WTC11 (cell line): ENCODE measurements at regions not wholly inside any gene's neighbourhood (a gene's known extent, or its start where the extent isn't known, plus 50 kb on each side); places are given as distances from the start of the nearest gene placed in this dataset.

Experiments
- ATAC-seq: fragments of 200-7000 bp; cut with Tn5 transposase; 2 replicates; pipeline ENCODE4 v1.10.0; 2021; ENCODE audit warnings: mild to moderate bottlenecking, moderate library complexity
- CTCF ChIA-PET: fragments of 300-600 bp; sonication (Branson Sonifier 250); formaldehyde crosslinking; loops from one replicate; lab custom pipeline; 2021; ENCODE audit warnings: antibody characterized with exemption; lab: Charles Lee
- POLR2A ChIA-PET: fragments of 350-600 bp; sonication (Branson Sonifier 250); formaldehyde crosslinking; loops from one replicate; lab custom pipeline; 2021; ENCODE audit warnings: antibody characterized with exemption; lab: Charles Lee
- DNase-seq: peaks from one replicate; pipeline ENCODE4 v3.0.0; 2021; ENCODE audit warnings: low spot score
- H3K27ac Mint-ChIP-seq: 2 replicates; pipeline ENCODE4 v1.8.0; 2021; ENCODE audit warnings: mixed read lengths
- H3K27me3 Mint-ChIP-seq: 2 replicates; pipeline ENCODE4 v1.8.0; 2021; ENCODE audit warnings: low read depth, mild to moderate bottlenecking, moderate library complexity, mixed read lengths
- H3K36me3 Mint-ChIP-seq: 2 replicates; pipeline ENCODE4 v1.8.0; 2021; ENCODE audit warnings: mixed read lengths
- H3K4me1 Mint-ChIP-seq: 2 replicates; pipeline ENCODE4 v1.8.0; 2022; ENCODE audit warnings: mixed read lengths
- H3K4me3 Mint-ChIP-seq: 2 replicates; pipeline ENCODE4 v1.8.0; 2021; ENCODE audit warnings: mild to moderate bottlenecking, moderate library complexity, mixed read lengths
- H3K9me3 Mint-ChIP-seq: 2 replicates; pipeline ENCODE4 v1.8.0; 2021; ENCODE audit warnings: mixed read lengths
- AFF4 ChIP-seq: sonication (generic); formaldehyde crosslinking; IDR thresholded peaks from 2 replicates; pipeline ENCODE4 v1.8.1; 2023; ENCODE audit warnings: mild to moderate bottlenecking, missing genetic modification reagents, borderline replicate concordance
- CREB1 ChIP-seq: sonication (generic); formaldehyde crosslinking; IDR thresholded peaks from 2 replicates; pipeline ENCODE4 v1.8.0; 2023; ENCODE audit warnings: mild to moderate bottlenecking, missing genetic modification reagents
- E2F5 ChIP-seq: sonication (generic); formaldehyde crosslinking; IDR thresholded peaks from 2 replicates; pipeline ENCODE4 v1.8.1; 2022; ENCODE audit warnings: mild to moderate bottlenecking, moderate library complexity, missing genetic modification reagents
- ERG ChIP-seq: fragments of 250-450 bp; sonication (Bioruptor Pico); IDR thresholded peaks from 2 replicates; pipeline ENCODE4 v1.8.0; 2021; ENCODE audit warnings: mild to moderate bottlenecking
- ESRRA ChIP-seq: sonication (generic); formaldehyde crosslinking; IDR thresholded peaks from 2 replicates; pipeline ENCODE4 v1.8.1; 2022; ENCODE audit warnings: mild to moderate bottlenecking, missing genetic modification reagents, borderline replicate concordance
- GABPB1 ChIP-seq: sonication (generic); formaldehyde crosslinking; IDR thresholded peaks from 2 replicates; pipeline ENCODE4 v1.8.1; 2023; ENCODE audit warnings: mild to moderate bottlenecking, missing genetic modification reagents
- KAT7 ChIP-seq: sonication (generic); formaldehyde crosslinking; IDR thresholded peaks from 2 replicates; pipeline ENCODE4 v1.8.1; 2023; ENCODE audit warnings: missing genetic modification reagents, mild to moderate bottlenecking, borderline replicate concordance
- NFATC4 ChIP-seq: fragments of 250-450 bp; sonication (Bioruptor Pico); IDR thresholded peaks from 2 replicates; pipeline ENCODE4 v1.9.0; 2021; ENCODE audit warnings: mild to moderate bottlenecking
- RORB ChIP-seq: fragments of 250-450 bp; sonication (Bioruptor Pico); IDR thresholded peaks from 2 replicates; pipeline ENCODE4 v1.9.0; 2021; ENCODE audit warnings: mild to moderate bottlenecking
- SOX15 ChIP-seq: fragments of 250-450 bp; sonication (Bioruptor Pico); IDR thresholded peaks from 2 replicates; pipeline ENCODE4 v1.9.0; 2021; ENCODE audit warnings: mild to moderate bottlenecking
- TCF7 ChIP-seq: sonication (generic); formaldehyde crosslinking; IDR thresholded peaks from 2 replicates; pipeline ENCODE4 v1.8.0; 2022; ENCODE audit warnings: mild to moderate bottlenecking, low read depth, missing genetic modification reagents, moderate library complexity
- TEAD1 ChIP-seq: sonication (generic); formaldehyde crosslinking; IDR thresholded peaks from 2 replicates; pipeline ENCODE4 v1.8.0; 2022; ENCODE audit warnings: mild to moderate bottlenecking, missing genetic modification reagents
- TP53 ChIP-seq: sonication (generic); formaldehyde crosslinking; IDR thresholded peaks from 2 replicates; pipeline ENCODE4 v1.8.1; 2023; ENCODE audit warnings: mild to moderate bottlenecking, missing genetic modification reagents
- USF2 ChIP-seq: sonication (generic); formaldehyde crosslinking; IDR thresholded peaks from 2 replicates; pipeline ENCODE4 v1.8.1; 2023; ENCODE audit warnings: mild to moderate bottlenecking, missing genetic modification reagents, moderate library complexity
- ZBTB43 ChIP-seq: sonication (generic); formaldehyde crosslinking; IDR thresholded peaks from 2 replicates; pipeline ENCODE4 v1.8.1; 2023; ENCODE audit warnings: mild to moderate bottlenecking, missing genetic modification reagents
- ZNF138 ChIP-seq: sonication (generic); formaldehyde crosslinking; conservative IDR thresholded peaks from 2 replicates; pipeline ENCODE4 v1.8.1; 2022; ENCODE audit warnings: mild to moderate bottlenecking, moderate library complexity, missing genetic modification reagents
- ZNF396 ChIP-seq: fragments of 250-450 bp; sonication (Bioruptor Pico); IDR thresholded peaks from 2 replicates; pipeline ENCODE4 v1.8.0; 2021; ENCODE audit warnings: mild to moderate bottlenecking, moderate library complexity, borderline replicate concordance
- ZNF416 ChIP-seq: fragments of 250-450 bp; sonication (Bioruptor Pico); IDR thresholded peaks from 2 replicates; pipeline ENCODE4 v1.9.0; 2021; ENCODE audit warnings: mild to moderate bottlenecking, inconsistent platforms
- ZNF425 ChIP-seq: fragments of 250-450 bp; sonication (Bioruptor Pico); conservative IDR thresholded peaks from 2 replicates; pipeline ENCODE4 v1.9.0; 2021; ENCODE audit warnings: mild to moderate bottlenecking

- TF ChIP-seq AFF4 (CRISPR knock-in tag) (no peak), KAT7 (no peak), USF2 (no peak), ZNF138 (no peak)
Observed at GRCh38 chr10:118210276-118210675, 131.8 kb downstream of the FAM204A start (continued).

- ChIA-PET CTCF (no interaction called here), POLR2A (no interaction called here)
- TF ChIP-seq ZNF138 (no peak), TCF7 (CRISPR knock-in tag) (no peak), TP53 (CRISPR knock-in tag) (no peak), ZBTB43 (CRISPR knock-in tag) (no peak), GABPB1 (CRISPR knock-in tag) (no peak), ERG (no peak), ZNF396 (no peak)
- DNase-seq (no peak), ATAC-seq (no peak)
- Mint-ChIP-seq H3K4me1 (peaks cover 20% of the 10 kb centered on the region), H3K36me3 (no peaks in the 10 kb centered on the region), H3K27ac (no peak overlapping the region), H3K4me3 (no peak overlapping the region), H3K27me3 (peaks cover 9% of the 10 kb centered on the region; the same call in 1 of the 2 replicates), H3K9me3 (no peaks in the 10 kb centered on the region)
Observed at GRCh38 chr10:118209215-118209614, 132.9 kb downstream of the FAM204A start.

GRCh38 chr10:118207470-118208007, 134.6 kb downstream of the FAM204A start:
- Mint-ChIP-seq H3K27ac (no peak overlapping the region), H3K36me3 (no peaks in the 10 kb centered on the region), H3K9me3 (no peaks in the 10 kb centered on the region), H3K4me3 (no peak overlapping the region), H3K27me3 (peaks cover 22% of the 10 kb centered on the region), H3K4me1 (peaks cover 37% of the 10 kb centered on the region)
- no peak for DNase-seq
- ChIA-PET CTCF (no interaction called here), POLR2A (no interaction called here)
- ATAC-seq, result no peak
- TF ChIP-seq AFF4 (CRISPR knock-in tag) (no peak), CREB1 (CRISPR knock-in tag) (no peak), E2F5 (CRISPR knock-in tag) (no peak), ZNF425 (no peak), NFATC4 (CRISPR knock-in tag) (no peak), RORB (CRISPR knock-in tag) (no peak), SOX15 (no peak), ZNF416 (CRISPR knock-in tag) (no peak), ESRRA (no peak), TEAD1 (CRISPR knock-in tag) (no peak), ZNF138 (no peak)
